GM12874 (cell line): ENCODE measurements at regions not wholly inside any gene's neighbourhood (a gene's known extent, or its start where the extent isn't known, plus 50 kb on each side); places are given as distances from the start of the nearest gene placed in this dataset.

Source experiments
- CTCF ChIP-seq: IDR thresholded peaks from 2 replicates; pipeline ENCODE4 v1.5.1; 2011; ENCODE audit warnings: low read depth, mild to moderate bottlenecking, control low read depth, low read length, moderate library complexity; ENCODE audit not compliant: insufficient read depth

GRCh38 chr6:90463359-90463758, 123.5 kb downstream of the MAP3K7 start:
- no peak for TF ChIP-seq CTCF

GRCh38 chr6:90462102-90462501, 124.8 kb downstream of the MAP3K7 start:
- TF ChIP-seq CTCF: no peak

GRCh38 chr6:90461383-90461782, 125.5 kb downstream of the MAP3K7 start:
- no peak for TF ChIP-seq CTCF

- no peak for TF ChIP-seq CTCF
Measured at GRCh38 chr6:90460051-90460450, 126.8 kb downstream of the MAP3K7 start.

- no peak for TF ChIP-seq CTCF
Measured at GRCh38 chr6:90459225-90459758, 127.6 kb downstream of the MAP3K7 start.

- TF ChIP-seq CTCF: no peak
Measured at GRCh38 chr6:90458353-90459224, 128.3 kb downstream of the MAP3K7 start.

- TF ChIP-seq CTCF: no peak
Measured at GRCh38 chr6:90457867-90458259, 129.0 kb downstream of the MAP3K7 start.
